GM12865 (cell line): ENCODE measurements at regions not wholly inside any gene's neighbourhood (a gene's known extent, or its start where the extent isn't known, plus 50 kb on each side); places are given as distances from the start of the nearest gene placed in this dataset.

ENCODE experiments used
- DNase-seq: peaks from one replicate; pipeline ENCODE4 v3.0.0; 2010; ENCODE audit warnings: low read depth
- H3K4me3 ChIP-seq: 2 replicates; pipeline ENCODE4 v1.5.1; 2011; ENCODE audit warnings: mild to moderate bottlenecking, low read depth, low read length, control low read depth
- TF ChIP-seq, protein P1 (sequence below): IDR thresholded peaks from 2 replicates; pipeline ENCODE4 v1.5.1; 2011; ENCODE audit warnings: low read length, control low read depth, low read depth, inconsistent platforms; ENCODE audit not compliant: insufficient read depth; ENCODE audit errors: missing control alignments

GRCh38 chr3:86178095-86178494 is 812.9 kb downstream of the VGLL3 start:
- TF ChIP-seq, protein P1, sequence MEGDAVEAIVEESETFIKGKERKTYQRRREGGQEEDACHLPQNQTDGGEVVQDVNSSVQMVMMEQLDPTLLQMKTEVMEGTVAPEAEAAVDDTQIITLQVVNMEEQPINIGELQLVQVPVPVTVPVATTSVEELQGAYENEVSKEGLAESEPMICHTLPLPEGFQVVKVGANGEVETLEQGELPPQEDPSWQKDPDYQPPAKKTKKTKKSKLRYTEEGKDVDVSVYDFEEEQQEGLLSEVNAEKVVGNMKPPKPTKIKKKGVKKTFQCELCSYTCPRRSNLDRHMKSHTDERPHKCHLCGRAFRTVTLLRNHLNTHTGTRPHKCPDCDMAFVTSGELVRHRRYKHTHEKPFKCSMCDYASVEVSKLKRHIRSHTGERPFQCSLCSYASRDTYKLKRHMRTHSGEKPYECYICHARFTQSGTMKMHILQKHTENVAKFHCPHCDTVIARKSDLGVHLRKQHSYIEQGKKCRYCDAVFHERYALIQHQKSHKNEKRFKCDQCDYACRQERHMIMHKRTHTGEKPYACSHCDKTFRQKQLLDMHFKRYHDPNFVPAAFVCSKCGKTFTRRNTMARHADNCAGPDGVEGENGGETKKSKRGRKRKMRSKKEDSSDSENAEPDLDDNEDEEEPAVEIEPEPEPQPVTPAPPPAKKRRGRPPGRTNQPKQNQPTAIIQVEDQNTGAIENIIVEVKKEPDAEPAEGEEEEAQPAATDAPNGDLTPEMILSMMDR = no peak
- H3K4me3 ChIP-seq = no peak overlapping the region
- no peak for DNase-seq

DNA sequence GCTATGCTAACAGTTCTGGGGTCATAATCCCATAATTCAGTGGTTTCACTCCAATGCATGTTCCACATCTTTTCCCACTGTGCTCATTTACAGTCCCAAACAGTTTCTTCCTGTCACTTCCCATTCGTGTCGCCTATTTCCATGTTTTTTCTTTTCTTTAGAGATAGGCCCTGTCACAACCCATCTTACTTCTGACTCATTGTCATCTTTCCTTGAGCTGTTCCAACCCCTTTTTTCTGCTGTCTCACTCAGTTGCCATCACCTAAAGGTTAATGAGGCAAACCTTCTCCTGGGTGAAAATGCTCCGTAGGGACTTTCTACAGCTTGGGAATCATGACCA is 814.5 kb downstream of the VGLL3 start:
- TF ChIP-seq, protein P1 = no peak
- no peak for DNase-seq
- H3K4me3 ChIP-seq = no peak overlapping the region

DNA sequence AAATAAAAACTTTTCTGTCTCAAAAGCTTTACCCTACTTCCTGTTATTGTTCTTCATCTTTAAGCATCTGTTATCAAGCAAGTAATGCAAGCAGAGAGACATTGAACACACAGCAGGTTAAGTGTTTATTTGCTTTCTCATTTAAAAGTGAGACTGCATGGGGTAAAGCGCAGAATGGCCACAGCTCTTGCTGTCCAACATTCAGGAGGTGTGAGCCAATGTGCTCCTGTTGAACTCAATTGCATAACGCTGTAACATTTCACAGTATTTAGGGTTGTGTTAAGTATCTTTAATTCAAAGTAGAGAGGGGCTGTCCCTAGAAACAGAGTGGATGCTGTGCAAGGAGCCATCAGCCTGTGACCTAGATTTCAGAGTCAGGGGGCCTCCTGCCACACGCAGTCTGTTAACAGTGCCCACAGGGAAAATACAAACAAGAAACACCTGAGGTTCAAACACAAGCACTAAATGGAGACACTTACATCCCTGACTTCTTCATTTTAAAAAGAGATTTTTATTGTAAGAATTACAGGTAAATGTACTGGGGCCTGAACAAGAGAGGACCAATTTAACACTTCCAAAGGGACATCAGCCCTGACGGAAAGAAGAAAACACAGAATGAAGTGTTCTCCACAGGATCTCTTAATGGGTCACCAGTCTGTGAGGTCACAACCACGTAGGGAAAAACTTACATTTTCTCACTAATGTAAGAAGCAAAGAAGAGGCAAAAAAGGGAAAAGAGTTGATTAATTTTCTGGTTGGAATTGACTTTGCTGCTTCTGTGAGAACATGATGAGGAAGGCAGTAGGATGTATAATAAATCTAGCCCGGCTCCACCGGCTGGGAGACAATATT is 815.1 kb downstream of the VGLL3 start:
- H3K4me3 ChIP-seq = no peak overlapping the region
- no peak for DNase-seq
- TF ChIP-seq, protein P1 = no peak

DNA sequence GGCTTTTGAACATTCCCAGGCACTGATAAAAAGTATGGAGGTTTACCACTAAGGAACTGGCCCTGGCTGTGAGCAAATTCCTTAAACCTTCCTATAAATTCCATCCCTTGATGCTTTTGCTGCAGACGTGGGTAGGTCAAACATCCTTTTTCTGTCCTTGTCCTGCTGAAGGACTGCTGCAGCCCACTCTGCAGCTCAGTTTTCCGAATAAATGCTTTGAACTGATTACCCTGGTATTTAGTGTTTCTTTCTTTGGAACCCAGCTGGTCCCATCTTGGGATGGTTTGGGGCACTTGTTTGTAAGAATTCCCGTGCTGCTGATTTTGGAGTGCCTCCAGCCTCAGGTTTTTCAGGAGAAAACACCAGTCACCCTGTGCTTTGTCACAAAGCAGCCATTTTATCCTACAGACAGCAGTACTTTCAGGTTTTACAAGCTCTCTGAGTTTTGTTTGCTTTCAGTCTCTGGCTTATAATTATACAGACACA is 815.9 kb downstream of the VGLL3 start:
- no peak for DNase-seq
- TF ChIP-seq, protein P1 = no peak
- H3K4me3 ChIP-seq = no peak overlapping the region

DNA sequence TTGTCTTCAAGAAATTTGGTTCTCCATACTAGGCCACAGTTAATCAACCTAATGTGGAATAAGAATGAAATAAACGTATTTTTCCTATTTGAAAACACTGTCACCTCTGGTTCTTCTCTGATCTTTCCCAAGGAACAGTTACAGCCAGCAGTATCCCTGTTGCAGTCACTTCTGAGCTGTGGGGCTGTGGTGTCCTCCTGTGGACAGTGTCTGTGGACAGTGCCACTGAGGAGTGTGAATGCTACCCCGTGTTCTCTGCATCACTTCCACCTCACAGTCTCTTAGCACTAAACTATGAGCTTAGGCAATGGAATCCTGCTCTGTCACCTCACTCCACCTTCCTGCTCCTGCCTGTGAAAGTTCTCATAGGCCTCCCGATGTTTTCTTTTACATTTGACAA is 817.5 kb downstream of the VGLL3 start:
- H3K4me3 ChIP-seq = no peak overlapping the region
- TF ChIP-seq, protein P1 = no peak
- DNase-seq = no peak

GRCh38 chr3:86168512-86168911 is 822.4 kb downstream of the VGLL3 start:
- TF ChIP-seq, protein P1 = no peak
- no peak for DNase-seq
- no peak overlapping the region for H3K4me3 ChIP-seq

- no peak overlapping the region for H3K4me3 ChIP-seq
- DNase-seq = no peak
- TF ChIP-seq, protein P1 = no peak
Observed at GRCh38 chr3:86162521-86162920, 828.4 kb downstream of the VGLL3 start.
